ENCODE measurements at regions not wholly inside any gene's neighbourhood (a gene's known extent, or its start where the extent isn't known, plus 50 kb on each side); places are given as distances from the start of the nearest gene placed in this dataset.

DNA sequence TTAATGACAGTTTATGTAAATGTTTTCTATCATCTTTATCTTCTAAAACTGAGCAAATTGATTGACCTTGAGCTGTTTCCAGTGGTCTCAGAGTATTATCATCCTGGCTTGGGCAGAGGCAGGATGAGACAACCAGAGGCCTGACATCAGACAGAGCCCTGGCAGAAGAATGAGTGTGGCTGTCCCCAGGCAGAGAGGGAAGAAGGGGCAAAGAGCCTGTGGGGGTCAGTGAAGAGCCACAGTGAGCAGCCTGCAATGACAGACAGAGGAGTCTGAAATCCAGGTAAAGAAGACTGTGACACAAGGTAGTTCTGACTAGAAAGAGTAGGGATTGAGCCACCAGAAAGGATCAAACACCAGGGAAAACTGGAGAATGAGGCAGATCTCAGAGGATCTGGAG is 182.4 kb upstream of the ARSJ start:
- TF ChIP-seq, protein P1, sequence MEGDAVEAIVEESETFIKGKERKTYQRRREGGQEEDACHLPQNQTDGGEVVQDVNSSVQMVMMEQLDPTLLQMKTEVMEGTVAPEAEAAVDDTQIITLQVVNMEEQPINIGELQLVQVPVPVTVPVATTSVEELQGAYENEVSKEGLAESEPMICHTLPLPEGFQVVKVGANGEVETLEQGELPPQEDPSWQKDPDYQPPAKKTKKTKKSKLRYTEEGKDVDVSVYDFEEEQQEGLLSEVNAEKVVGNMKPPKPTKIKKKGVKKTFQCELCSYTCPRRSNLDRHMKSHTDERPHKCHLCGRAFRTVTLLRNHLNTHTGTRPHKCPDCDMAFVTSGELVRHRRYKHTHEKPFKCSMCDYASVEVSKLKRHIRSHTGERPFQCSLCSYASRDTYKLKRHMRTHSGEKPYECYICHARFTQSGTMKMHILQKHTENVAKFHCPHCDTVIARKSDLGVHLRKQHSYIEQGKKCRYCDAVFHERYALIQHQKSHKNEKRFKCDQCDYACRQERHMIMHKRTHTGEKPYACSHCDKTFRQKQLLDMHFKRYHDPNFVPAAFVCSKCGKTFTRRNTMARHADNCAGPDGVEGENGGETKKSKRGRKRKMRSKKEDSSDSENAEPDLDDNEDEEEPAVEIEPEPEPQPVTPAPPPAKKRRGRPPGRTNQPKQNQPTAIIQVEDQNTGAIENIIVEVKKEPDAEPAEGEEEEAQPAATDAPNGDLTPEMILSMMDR (IDR thresholded peaks at IDR 0.05) = no peak

DNA sequence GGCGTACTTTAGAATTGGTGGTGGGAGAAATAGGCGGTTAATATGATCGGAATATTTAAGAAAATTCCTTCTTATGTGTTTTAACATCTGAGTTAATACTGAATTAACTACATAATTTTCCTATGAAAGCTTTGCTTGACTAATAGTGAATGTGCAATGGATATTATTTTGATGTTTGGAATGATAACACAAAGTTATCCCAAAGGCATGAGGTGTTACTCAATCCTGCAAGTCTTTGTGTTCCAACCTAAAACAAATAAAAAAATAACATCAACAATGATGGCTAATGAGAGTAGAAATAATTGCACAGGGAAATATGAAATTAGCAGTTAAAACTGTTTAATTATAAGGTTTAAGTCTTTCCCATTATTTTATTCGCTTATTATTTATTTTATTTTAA is 183.6 kb upstream of the ARSJ start:
- TF ChIP-seq, protein P1 (IDR thresholded peaks at IDR 0.05) = no peak

DNA sequence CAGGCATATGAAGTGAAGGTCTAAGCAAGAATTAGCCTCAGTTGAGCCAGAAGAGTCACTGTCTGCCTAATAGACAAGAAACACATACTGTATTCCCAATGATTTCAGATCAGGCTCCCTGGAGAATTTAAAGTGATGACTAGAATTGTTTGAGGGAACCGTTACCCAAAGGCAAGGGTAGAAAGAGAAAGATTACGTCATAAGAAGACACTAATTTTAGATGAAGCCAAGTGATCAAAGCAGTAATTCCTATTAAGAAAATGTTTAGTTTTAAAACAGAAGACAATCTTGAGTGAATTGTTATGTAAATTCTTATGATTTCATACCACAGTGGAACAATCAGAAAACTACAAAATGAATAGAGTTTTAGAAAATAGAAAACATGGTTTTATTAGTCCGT is 194.5 kb upstream of the ARSJ start:
- TF ChIP-seq, protein P1 (IDR thresholded peaks at IDR 0.05) = no peak

DNA sequence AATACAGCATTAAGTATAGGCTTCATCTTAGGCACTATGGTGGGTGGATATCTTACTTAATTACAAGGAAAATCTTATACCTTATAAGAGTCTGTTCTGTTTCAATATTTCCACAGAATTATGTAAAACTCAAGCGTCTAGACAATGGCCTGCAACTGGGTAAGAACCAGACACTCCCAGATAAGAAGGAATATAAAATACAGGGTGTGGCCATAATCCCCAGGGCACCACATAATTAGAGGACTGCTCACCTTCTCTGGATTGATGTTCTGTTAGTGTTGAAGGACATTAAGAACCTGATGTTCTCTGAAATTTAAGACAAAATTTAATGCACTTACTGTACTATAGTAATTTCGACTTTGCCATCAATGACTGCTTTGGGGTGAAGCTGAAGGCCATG is 198.2 kb upstream of the ARSJ start:
- TF ChIP-seq, protein P1 (IDR thresholded peaks at IDR 0.05) = no peak

DNA sequence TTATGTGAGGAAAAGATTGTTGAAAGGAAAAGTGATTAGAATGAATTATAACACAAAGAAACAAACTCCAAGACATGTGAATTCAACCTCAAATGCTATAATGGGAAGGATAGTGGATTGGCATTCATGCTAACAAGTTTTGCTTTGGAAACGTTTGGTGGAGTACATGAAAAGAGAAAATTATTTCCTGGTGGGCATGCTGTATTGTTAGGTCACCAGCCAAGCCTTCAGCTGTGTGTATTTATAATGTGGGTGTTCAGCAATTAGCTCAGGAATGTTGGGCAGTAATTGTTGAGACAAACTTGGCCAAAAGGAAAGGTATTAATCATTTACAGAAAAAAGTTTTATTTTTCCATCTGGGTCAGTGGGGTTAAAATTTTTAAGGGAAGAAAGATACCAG is 198.9 kb upstream of the ARSJ start:
- TF ChIP-seq, protein P1 (IDR thresholded peaks at IDR 0.05) = no peak

DNA sequence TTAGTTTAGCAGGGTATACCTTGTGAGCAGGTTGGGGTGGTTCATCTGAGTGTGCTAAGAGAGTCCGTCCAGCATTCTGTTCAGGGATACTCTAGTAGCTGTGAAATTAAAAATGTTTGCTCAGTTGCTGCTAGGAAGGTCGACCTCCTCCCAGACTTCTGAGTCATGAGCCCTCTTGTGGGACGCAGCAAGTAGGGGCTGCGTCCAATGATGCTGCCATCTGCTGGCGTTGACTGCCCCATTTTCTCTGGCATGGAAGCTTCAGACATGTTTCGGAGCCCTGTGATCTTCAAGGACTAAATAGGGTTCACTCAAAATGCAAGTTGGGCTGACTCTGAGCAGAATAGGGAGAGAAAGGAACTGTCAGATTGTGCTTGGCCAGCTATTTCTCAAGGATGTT is 201.0 kb upstream of the ARSJ start:
- TF ChIP-seq, protein P1 (IDR thresholded peaks at IDR 0.05) = peak; percentile 53; the same call in 1 of the 2 replicates

DNA sequence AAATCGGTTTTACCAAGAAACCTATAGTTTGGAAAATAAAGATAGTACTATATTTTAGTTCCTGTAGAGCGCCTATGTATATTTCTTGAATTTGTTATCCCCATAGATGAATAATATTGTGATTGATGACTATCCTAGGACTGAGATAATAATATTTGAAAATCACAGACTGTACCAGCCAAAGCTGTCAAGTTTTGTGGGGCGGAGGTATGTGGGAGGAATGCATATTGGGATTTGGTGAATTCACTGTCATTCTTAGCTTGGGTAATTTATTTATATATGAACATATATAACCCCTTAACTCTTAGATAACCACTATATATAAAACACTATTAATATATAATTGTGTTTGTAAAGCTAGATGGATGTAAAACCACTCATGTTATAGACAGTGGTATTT is 205.5 kb upstream of the ARSJ start:
- TF ChIP-seq, protein P1 (IDR thresholded peaks at IDR 0.05) = no peak

DNA sequence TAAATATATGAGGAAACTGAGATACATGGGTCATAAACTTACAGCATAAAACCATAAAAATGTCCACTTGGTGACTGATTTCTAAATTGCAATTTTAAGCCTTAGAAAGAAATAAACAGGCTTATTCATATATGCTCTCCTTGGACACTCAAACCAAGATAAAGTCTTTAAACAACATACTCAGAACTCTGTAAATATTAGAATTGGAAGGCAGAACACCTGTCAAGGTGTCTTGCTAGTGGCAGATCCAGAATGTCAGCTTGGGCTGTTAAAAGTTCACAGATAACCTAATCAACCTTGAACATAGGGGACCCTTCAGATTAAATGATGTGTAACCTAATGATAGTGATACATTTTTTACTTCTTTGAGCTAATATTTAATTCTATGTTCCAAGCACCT is 208.1 kb upstream of the ARSJ start:
- TF ChIP-seq, protein P1 (IDR thresholded peaks at IDR 0.05) = no peak
